Transverse colon (tissue), 3 donors: ENCODE measurements at regions not wholly inside any gene's neighbourhood (a gene's known extent, or its start where the extent isn't known, plus 50 kb on each side); places are given as distances from the start of the nearest gene placed in this dataset.

Experiments used
- CTCF ChIP-seq, 5 experiments: fragments of 200-600 bp in 3 of 5; fragments of 450-650 bp in 2 of 5; sonication (generic) in 3 of 5; IDR thresholded peaks; 1 replicate in 2 of 5; 2 replicates in 3 of 5; pipeline ENCODE4 v1.5.1; 2016 to 2017; ENCODE audit warnings: antibody characterized with exemption in 5 of 5, inconsistent platforms in 3 of 5, mild to moderate bottlenecking in 2 of 5, moderate library complexity in 1 of 5
- POLR2A ChIP-seq: fragments of 450-650 bp; IDR thresholded peaks from one replicate; pipeline ENCODE4 v1.6.1; 2016; ENCODE audit warnings: antibody characterized with exemption, mild to moderate bottlenecking, moderate library complexity

- TF ChIP-seq POLR2A, result no peak
- no peak for TF ChIP-seq CTCF (IDR thresholded peaks at IDR 0.05)
Measured at GRCh38 chr12:61896436-61896835, 363.8 kb upstream of the USP15 start.
